ENCODE measurements at regions not wholly inside any gene's neighbourhood (a gene's known extent, or its start where the extent isn't known, plus 50 kb on each side); places are given as distances from the start of the nearest gene placed in this dataset.

DNA sequence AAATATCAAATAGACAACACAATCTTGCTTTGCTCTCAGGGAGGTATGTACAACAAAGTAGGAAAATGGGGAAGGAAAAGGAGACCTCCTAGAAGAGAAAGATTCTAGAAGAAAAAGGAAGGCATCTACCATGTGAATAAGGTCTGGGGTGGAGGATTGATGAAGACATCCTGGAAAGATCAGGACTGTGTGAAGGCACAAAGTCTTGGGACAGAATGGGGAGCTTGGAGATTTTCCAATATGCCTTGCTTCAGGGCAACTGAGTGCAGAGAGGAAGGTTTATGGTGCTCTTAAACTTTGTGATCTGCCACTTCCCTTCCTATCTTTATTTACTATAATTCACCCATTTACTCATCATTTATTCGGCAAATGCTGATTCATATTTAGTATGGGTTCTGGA, 352.0 kb downstream of the PLPP3 start:
- Histone ChIP-seq H3K27ac (no peak overlapping the region), H3K9me3 (no peaks in the 10 kb centered on the region), H3K4me3 (no peak overlapping the region), H3K4me1 (replicated peaks) (no peaks in the 10 kb centered on the region), H3K36me3 (no peaks in the 10 kb centered on the region), H3K27me3 (replicated peaks; ENCODE audit: insufficient read depth) (no peaks in the 10 kb centered on the region)
- TF ChIP-seq POLR2A (IDR thresholded peaks at IDR 0.05): no peak
- TF ChIP-seq CTCF (IDR thresholded peaks at IDR 0.05): no peak
- TF ChIP-seq POLR2AphosphoS5 (IDR thresholded peaks at IDR 0.05): no peak
- intact Hi-C loops (cut with DNase I): no loop called here
- DNase-seq (ENCODE audit: low spot score): no peak
- 86% methylated on average over 1 of the region's 1 CpG for WGBS

DNA sequence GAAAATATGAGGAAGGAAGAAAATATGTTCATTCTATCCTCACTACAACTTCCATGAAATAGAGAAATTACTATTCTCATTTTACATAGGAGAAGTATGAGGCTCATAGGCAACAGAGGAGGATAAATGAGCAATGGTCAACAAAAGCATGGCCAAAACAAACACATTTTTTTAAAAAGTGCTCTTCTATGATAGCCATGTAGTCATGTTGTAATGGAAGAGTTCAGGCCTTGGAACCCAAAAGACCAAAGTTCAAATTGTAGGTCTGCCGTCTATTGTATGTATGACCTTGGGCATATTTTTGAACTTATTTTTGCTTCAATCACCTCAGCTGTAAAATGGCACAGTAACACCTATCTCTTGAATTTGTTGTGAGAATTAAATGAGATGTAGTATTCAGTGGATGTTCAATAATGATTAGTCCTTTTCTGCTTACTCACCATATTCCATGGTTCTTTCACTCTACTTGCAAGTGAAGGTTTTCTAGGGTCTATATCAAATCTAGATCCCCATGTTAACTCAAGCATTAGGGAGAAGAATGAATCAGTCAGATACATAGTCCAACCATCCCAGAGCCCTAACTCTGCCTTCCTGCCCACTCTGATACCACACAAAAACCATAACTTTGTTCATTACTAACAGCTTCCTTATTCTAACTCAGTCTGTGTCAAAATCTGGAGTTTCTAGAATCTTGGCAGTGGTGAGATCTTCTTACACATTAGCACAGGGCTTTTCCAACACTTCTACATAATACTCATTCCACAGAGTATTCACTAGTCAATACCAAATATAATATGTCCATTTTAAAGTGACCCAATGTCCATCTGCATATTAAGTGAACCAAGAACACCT, 353.2 kb downstream of the PLPP3 start:
- TF ChIP-seq POLR2AphosphoS5 (IDR thresholded peaks at IDR 0.05) (no peak), CTCF (IDR thresholded peaks at IDR 0.05) (no peak), POLR2A (IDR thresholded peaks at IDR 0.05) (no peak)

DNA sequence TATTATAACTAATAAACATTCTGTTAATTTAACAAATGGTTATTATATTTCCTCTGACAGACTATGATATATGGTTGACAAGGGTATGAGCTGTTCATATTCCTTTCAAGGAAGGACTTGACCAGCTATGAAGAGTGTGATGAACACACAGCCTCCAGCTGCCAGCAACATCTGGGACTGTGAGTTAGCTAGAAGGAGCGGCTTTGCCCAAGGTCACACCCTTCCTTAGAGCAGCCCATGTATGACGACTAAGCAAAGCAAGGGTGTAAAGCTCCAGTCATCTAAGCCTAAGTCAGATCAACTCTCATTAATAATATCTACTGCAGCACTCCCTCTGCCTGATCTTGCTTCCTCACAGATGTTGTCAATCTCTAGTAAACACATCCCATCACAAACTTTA, 355.4 kb downstream of the PLPP3 start:
- Histone ChIP-seq H3K4me1 (replicated peaks) (no peaks in the 10 kb centered on the region), H3K4me3 (no peak overlapping the region), H3K27ac (no peak overlapping the region), H3K9me3 (no peaks in the 10 kb centered on the region), H3K27me3 (replicated peaks; ENCODE audit: insufficient read depth) (no peaks in the 10 kb centered on the region), H3K36me3 (no peaks in the 10 kb centered on the region)
- DNase-seq (ENCODE audit: low spot score): no peak
- TF ChIP-seq CTCF (IDR thresholded peaks at IDR 0.05) (no peak), POLR2A (IDR thresholded peaks at IDR 0.05) (no peak), POLR2AphosphoS5 (IDR thresholded peaks at IDR 0.05) (no peak)
- 94% methylated on average over 2 of the region's 2 CpGs for WGBS
- intact Hi-C loops (cut with DNase I): no loop called here

More for the DNA sequence above, 353.2 kb downstream of the PLPP3 start:
- intact Hi-C loops (cut with DNase I): no loop called here
- no peaks in the 10 kb centered on the region for H3K36me3 ChIP-seq
- H3K4me1 ChIP-seq (replicated peaks): no peaks in the 10 kb centered on the region
- no peaks in the 10 kb centered on the region for H3K9me3 ChIP-seq
- 100% methylated on average over 1 of the region's 1 CpG for WGBS
- no peak overlapping the region for H3K27ac ChIP-seq
- H3K4me3 ChIP-seq: no peak overlapping the region
- H3K27me3 ChIP-seq (replicated peaks; ENCODE audit: insufficient read depth): no peaks in the 10 kb centered on the region
- DNase-seq (ENCODE audit: low spot score): no peak

DNA sequence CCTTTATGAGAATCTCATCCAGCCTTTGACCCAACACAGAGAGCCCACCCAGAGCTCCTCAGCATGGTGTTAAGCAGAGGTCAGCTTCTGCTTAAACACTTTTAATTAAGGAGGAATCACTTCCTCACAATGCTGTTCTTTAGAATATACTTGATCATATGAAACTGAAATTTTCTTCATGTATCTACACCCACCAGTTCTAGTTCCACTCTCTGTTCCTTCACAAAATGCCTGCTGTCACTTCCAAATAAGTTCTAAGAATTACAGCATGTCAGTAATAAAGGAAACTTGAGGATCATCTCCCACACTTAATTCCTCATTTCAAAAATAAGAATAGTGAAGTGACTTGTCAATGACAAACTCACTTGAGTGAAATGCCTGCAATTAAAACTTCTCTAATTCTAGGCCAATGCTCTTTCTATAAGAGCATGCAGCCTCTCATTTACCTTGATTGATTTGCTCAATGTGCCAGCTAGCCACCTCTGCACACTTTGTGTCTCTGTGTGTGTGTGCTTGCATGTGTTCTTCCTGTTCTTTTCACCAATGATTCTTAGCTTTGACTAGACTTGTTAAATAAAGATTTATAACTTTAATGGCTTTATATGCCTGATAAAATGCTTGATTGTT, 356.3 kb downstream of the PLPP3 start:
- Histone ChIP-seq H3K4me1 (replicated peaks) (no peaks in the 10 kb centered on the region), H3K4me3 (no peak overlapping the region), H3K36me3 (no peaks in the 10 kb centered on the region), H3K27ac (no peak overlapping the region), H3K27me3 (replicated peaks; ENCODE audit: insufficient read depth) (no peaks in the 10 kb centered on the region), H3K9me3 (no peaks in the 10 kb centered on the region)
- intact Hi-C loops (cut with DNase I): no loop called here
- TF ChIP-seq POLR2AphosphoS5 (IDR thresholded peaks at IDR 0.05) (no peak), POLR2A (IDR thresholded peaks at IDR 0.05) (no peak), CTCF (IDR thresholded peaks at IDR 0.05) (no peak)
- no peak for DNase-seq (ENCODE audit: low spot score)

DNA sequence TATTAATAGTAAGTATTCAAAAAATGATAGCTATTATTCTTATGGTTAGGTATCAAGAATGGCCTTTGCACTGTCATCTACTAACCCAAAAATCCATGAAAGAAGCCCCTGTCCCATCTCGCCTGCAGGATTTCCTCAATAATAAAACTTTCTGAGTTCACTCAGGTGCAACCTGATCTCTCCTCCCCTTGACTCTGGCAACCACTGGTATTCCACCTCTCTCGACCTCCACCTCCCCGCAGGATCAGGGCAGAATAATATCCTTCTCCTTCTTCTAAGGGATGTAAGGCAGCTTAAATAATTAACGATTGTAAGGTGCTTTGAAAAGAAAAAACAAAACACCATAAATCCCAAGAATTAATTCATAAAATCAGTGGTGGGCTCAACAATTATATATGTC, 359.3 kb downstream of the PLPP3 start:
- no peaks in the 10 kb centered on the region for H3K4me1 ChIP-seq (replicated peaks)
- no peak overlapping the region for H3K27ac ChIP-seq
- H3K9me3 ChIP-seq: no peaks in the 10 kb centered on the region
- no peaks in the 10 kb centered on the region for H3K27me3 ChIP-seq (replicated peaks; ENCODE audit: insufficient read depth)
- intact Hi-C loops (cut with DNase I): no loop called here
- no peak for DNase-seq (ENCODE audit: low spot score)
- H3K36me3 ChIP-seq: no peaks in the 10 kb centered on the region
- 77% methylated on average over 4 of the region's 4 CpGs for WGBS
- H3K4me3 ChIP-seq: no peak overlapping the region
- TF ChIP-seq POLR2A (IDR thresholded peaks at IDR 0.05) (no peak), CTCF (IDR thresholded peaks at IDR 0.05) (no peak), POLR2AphosphoS5 (IDR thresholded peaks at IDR 0.05) (no peak)

All from prostate gland (tissue), 2 donors.